Activated CD4-positive, CD25-positive, alpha-beta regulatory T cell treated with anti-CD3 and anti-CD28 coated beads, Interleukin-2, amount 50 U/mL, for 24 hours (primary cell): ENCODE measurements at regions not wholly inside any gene's neighbourhood (a gene's known extent, or its start where the extent isn't known, plus 50 kb on each side); places are given as distances from the start of the nearest gene placed in this dataset.
"Not testable (repeated sequence)": the region's sequence is repeated elsewhere in the genome, so short reads cannot be mapped to it uniquely, and the experiment has no call there.

Source experiments
- ATAC-seq, 2 donors: fragments of 150-1000 bp; cut with Tn5 transposase; one replicate each; pipeline ENCODE4 v1.10.0; 2021; ENCODE audit warnings: mild to moderate bottlenecking in 1 of 2, moderate library complexity in 1 of 2

GRCh38 chr12:67716817-67717216 is 68.3 kb downstream of the DYRK2 start:
- no peak for ATAC-seq

GRCh38 chr12:67719303-67719702 is 70.8 kb downstream of the DYRK2 start:
- not testable (repeated sequence) for ATAC-seq

- ATAC-seq = no peak
Observed at GRCh38 chr12:67720351-67720856, 71.9 kb downstream of the DYRK2 start.

- no peak for ATAC-seq
Observed at GRCh38 chr12:67721248-67721647, 72.7 kb downstream of the DYRK2 start.

GRCh38 chr12:67722296-67722695 is 73.8 kb downstream of the DYRK2 start:
- no peak for ATAC-seq

DNA sequence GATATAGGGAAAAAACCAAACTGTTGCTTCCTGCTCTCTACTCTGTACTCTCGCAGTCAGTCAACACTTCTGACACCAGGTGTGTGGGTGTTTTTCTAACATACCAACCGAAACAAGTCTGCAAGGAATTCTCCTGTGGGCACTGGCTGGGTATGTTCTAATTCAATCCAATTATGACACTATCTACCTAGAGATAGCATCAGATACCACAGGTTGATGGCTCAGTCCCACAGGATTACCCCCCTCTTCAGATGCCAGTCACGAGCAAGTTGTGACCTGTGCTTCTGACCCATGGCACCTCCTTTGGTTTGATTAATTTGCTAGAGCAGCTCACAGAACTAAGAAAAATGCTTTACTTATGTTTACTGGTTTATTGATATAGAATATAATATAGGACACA is 78.3 kb downstream of the DYRK2 start:
- no peak for ATAC-seq

GRCh38 chr12:67727702-67728666 is 79.4 kb downstream of the DYRK2 start:
- no peak for ATAC-seq

- ATAC-seq = no peak
Observed at GRCh38 chr12:67732857-67733256, 84.3 kb downstream of the DYRK2 start.

- ATAC-seq = no peak
Observed at GRCh38 chr12:67735868-67736267, 87.3 kb downstream of the DYRK2 start.

DNA sequence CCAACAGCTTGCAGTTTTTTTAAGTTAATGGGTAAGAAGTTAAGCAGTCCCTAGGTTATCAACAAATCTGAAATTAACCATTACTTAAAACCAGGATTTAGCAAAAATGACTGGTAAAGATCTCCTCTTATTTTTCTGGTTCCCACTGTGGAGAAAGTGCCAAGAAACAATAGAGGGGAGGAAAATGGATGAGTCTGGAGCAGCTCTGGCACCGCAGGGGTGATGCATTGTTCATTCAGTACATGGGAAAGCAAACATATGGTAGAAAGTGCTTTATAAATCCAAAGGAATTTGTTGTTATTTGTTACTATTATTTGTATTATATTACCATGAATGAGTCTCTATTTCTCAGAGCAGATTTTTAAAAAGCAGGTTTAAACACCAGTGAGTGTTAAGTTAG is 92.2 kb downstream of the DYRK2 start:
- ATAC-seq = no peak

GRCh38 chr12:67741270-67741669 is 92.7 kb downstream of the DYRK2 start:
- no peak for ATAC-seq

DNA sequence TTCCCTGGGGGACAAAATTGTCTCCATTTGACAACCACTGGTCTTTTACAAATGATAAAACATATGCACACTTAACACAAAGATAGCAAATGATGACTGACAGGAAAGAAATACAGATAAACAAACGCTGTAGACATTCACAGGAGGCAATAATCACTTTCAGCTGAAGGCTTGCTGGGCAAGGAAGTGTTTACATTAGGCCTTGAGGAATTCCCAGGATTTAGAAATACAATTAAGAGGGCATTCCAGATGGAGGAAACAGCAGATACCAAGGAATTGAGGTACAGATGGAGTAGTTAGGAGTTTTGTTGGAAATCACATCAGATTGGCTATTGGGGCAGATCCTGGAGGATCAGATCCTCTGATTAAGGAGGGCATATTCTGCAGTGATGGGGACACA is 93.9 kb downstream of the DYRK2 start:
- no peak for ATAC-seq

- ATAC-seq = no peak
Observed at GRCh38 chr12:67747869-67748742, 99.6 kb downstream of the DYRK2 start.

GRCh38 chr12:67748743-67749040 is 100.1 kb downstream of the DYRK2 start:
- ATAC-seq = no peak

DNA sequence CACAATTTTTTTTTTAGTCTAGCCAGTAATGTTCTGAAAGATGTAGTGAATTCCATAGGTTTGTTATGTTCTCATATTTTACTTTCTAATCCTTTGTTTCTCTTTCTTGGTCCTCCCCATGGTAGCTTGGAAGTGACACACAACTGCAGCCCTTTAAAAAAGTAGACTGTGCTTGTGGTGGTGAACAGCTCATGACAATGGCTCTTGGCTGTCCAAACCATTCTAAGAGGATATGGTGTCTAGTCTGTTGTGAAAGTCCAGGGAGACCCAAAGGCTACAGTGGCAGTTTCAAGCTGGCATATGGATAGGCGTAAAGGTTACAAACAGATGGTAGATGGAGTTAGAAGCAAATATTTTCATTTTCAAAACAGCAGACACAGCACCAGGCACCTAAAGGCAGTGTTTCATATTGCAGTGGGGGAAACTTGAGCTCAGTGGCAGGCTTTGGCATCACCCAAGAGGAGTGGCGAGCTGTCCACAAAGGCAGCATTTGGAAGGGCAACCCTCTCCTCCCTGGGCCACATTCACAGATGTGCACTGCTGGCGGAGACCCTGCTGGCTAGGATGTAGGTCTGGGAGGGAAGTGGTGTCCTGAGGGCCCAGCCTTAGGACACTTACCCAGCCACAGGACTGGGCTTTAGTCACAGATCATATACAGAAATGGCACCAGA is 102.1 kb downstream of the DYRK2 start:
- no peak for ATAC-seq

- no peak for ATAC-seq
Observed at GRCh38 chr12:67751381-67751928, 102.9 kb downstream of the DYRK2 start.

DNA sequence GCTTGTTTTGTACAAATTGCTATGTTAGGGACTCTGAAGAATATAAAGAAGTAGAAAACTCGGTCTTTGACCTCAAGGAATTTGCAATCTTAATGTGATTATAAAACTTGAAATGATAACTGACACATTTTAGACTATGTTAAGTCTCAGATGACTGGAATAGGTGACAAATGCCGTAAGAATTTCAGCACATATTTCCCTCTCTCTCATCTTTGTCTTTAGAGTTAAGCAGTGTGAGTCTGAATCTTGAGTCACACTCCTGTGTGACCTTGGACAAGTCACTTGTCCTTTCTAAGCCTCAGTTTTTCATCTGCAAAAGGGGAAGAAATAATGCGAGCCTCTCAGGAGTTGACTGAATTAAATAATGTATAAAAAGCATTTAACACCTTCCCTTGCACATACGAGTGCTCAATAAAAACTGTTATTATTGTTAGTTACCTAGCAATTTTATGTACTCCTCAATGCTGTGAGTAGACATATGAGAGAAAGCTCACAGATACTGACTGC is 103.7 kb downstream of the DYRK2 start:
- ATAC-seq = no peak

- no peak for ATAC-seq
Observed at GRCh38 chr12:67754933-67755697, 106.6 kb downstream of the DYRK2 start.

GRCh38 chr12:67757651-67758050 is 109.1 kb downstream of the DYRK2 start:
- no peak for ATAC-seq

DNA sequence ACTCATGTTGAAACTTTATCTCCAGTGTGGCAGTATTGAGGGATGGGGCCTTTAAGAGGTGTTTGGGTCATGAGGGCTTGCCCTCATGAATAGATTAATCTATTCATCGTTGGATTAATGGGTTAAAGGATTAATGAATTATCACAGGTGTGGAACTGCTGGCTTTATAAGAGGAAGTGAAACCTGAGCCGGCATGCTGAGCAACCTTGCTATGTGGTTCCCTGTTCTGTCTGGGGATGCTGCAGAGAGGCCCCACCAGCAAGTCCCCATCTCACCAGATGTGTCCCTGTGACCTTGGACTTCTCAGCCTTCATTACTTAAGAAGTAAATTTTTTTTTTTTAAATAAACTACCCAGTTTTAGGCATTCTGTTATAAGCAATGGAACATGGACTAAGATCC is 109.6 kb downstream of the DYRK2 start:
- no peak for ATAC-seq

- no peak for ATAC-seq
Observed at GRCh38 chr12:67758521-67758920, 110.0 kb downstream of the DYRK2 start.

GRCh38 chr12:67759829-67760228 is 111.3 kb downstream of the DYRK2 start:
- ATAC-seq = peak; percentile 81 to 84
